ENCODE measurements at regions not wholly inside any gene's neighbourhood (a gene's known extent, or its start where the extent isn't known, plus 50 kb on each side); places are given as distances from the start of the nearest gene placed in this dataset.

DNA sequence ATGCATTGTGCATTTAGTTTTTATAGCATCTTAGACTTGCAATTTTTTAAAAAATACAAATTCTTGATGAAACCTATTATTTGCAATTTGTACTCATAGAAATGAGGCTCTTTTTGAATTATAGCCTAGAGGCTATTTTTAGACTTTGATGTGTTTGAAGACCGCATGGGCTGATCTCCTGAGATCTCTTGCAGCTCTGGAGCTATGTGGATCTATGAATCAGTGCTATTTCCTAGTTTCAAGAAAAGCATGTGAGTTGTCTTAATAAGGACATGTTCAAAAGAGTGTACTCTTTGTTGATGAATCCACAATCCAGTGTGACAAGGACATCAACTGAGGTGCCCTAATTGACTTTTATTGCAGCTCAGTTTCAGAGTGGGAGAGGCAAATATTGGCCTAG is 620.5 kb downstream of the ETS1 start:
- no peaks in the 10 kb centered on the region for H3K9me3 ChIP-seq
- no peak overlapping the region for H3K4me2 ChIP-seq
- no peak overlapping the region for H3K4me3 ChIP-seq
- TF ChIP-seq, protein P1, sequence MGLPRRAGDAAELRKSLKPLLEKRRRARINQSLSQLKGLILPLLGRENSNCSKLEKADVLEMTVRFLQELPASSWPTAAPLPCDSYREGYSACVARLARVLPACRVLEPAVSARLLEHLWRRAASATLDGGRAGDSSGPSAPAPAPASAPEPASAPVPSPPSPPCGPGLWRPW (IDR thresholded peaks at IDR 0.05), result no peak
- TF ChIP-seq JUN (IDR thresholded peaks at IDR 0.05) (no peak), RNF2 (IDR thresholded peaks at IDR 0.05; ENCODE audit: borderline replicate concordance, low read depth) (no peak), KDM1A (IDR thresholded peaks at IDR 0.05; ENCODE audit: low read depth) (no peak), PHF8 (IDR thresholded peaks at IDR 0.05; ENCODE audit: borderline replicate concordance, low read depth) (no peak), HDAC2 (IDR thresholded peaks at IDR 0.05) (no peak), MYC (IDR thresholded peaks at IDR 0.05; ENCODE audit: borderline replicate concordance, low read length) (no peak)
- TF ChIP-seq, protein P2, sequence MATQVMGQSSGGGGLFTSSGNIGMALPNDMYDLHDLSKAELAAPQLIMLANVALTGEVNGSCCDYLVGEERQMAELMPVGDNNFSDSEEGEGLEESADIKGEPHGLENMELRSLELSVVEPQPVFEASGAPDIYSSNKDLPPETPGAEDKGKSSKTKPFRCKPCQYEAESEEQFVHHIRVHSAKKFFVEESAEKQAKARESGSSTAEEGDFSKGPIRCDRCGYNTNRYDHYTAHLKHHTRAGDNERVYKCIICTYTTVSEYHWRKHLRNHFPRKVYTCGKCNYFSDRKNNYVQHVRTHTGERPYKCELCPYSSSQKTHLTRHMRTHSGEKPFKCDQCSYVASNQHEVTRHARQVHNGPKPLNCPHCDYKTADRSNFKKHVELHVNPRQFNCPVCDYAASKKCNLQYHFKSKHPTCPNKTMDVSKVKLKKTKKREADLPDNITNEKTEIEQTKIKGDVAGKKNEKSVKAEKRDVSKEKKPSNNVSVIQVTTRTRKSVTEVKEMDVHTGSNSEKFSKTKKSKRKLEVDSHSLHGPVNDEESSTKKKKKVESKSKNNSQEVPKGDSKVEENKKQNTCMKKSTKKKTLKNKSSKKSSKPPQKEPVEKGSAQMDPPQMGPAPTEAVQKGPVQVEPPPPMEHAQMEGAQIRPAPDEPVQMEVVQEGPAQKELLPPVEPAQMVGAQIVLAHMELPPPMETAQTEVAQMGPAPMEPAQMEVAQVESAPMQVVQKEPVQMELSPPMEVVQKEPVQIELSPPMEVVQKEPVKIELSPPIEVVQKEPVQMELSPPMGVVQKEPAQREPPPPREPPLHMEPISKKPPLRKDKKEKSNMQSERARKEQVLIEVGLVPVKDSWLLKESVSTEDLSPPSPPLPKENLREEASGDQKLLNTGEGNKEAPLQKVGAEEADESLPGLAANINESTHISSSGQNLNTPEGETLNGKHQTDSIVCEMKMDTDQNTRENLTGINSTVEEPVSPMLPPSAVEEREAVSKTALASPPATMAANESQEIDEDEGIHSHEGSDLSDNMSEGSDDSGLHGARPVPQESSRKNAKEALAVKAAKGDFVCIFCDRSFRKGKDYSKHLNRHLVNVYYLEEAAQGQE (IDR thresholded peaks at IDR 0.05), result no peak
- TF ChIP-seq, protein P3, sequence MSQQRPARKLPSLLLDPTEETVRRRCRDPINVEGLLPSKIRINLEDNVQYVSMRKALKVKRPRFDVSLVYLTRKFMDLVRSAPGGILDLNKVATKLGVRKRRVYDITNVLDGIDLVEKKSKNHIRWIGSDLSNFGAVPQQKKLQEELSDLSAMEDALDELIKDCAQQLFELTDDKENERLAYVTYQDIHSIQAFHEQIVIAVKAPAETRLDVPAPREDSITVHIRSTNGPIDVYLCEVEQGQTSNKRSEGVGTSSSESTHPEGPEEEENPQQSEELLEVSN (IDR thresholded peaks at IDR 0.05; ENCODE audit: borderline replicate concordance, low read depth), result no peak
- TF ChIP-seq, protein P4, sequence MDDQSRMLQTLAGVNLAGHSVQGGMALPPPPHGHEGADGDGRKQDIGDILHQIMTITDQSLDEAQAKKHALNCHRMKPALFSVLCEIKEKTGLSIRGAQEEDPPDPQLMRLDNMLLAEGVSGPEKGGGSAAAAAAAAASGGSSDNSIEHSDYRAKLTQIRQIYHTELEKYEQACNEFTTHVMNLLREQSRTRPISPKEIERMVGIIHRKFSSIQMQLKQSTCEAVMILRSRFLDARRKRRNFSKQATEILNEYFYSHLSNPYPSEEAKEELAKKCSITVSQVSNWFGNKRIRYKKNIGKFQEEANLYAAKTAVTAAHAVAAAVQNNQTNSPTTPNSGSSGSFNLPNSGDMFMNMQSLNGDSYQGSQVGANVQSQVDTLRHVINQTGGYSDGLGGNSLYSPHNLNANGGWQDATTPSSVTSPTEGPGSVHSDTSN (IDR thresholded peaks at IDR 0.05), result no peak
- TF ChIP-seq, protein P5, sequence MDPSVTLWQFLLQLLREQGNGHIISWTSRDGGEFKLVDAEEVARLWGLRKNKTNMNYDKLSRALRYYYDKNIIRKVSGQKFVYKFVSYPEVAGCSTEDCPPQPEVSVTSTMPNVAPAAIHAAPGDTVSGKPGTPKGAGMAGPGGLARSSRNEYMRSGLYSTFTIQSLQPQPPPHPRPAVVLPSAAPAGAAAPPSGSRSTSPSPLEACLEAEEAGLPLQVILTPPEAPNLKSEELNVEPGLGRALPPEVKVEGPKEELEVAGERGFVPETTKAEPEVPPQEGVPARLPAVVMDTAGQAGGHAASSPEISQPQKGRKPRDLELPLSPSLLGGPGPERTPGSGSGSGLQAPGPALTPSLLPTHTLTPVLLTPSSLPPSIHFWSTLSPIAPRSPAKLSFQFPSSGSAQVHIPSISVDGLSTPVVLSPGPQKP (IDR thresholded peaks at IDR 0.05; ENCODE audit: low read depth, low read length), result no peak
- ChIA-PET CTCF (no interaction called here), POLR2A (no interaction called here)
- DNase-seq (ENCODE audit: low read depth in 1 of 2, low spot score in 1 of 2) (no peak), FAIRE-seq (no peak), ATAC-seq (no peak)
- 0% methylated on average over 1 of the region's 1 CpG for WGBS (ENCODE audit: missing lambda C conversion rate)
- no peak overlapping the region for H3K27ac ChIP-seq
- H3K4me1 ChIP-seq, result no peaks in the 10 kb centered on the region

DNA sequence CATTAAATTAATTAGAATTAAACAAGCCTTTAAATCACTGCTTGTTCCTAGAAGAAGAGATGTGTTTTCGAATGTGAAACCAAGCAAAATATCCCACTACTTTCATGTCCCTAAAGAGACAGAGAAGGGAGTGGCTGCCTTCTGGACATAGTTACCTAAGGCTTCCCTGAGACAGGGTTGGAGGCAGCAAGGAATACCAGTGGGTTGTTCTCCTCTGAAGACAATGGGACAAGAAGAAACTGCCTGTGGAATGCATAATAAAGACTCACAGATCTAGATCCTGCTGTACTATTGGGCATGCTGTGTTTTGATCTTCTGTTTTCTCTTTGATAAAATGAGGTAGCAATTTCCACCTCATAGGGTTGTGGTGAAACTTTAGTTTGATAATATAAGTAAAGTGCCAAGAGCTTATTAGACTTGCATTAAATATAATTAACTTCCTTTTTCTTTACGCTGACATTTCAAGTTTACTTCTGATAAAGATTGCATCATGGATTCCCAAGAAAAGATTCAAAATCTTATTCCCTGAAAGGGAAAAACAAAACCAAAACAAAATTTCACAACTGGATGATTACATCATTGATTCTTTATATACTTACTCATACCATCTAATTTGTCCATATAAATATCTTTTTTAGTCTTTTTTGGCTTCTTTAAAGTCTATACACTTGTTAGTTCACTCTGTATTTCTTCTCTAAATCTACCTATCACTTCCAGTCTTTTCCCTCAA is 621.3 kb downstream of the ETS1 start:
- no peak overlapping the region for H3K4me3 ChIP-seq
- ATAC-seq (no peak), FAIRE-seq (no peak), DNase-seq (ENCODE audit: low read depth in 1 of 2, low spot score in 1 of 2) (no peak)
- no peak for TF ChIP-seq CHD2 (IDR thresholded peaks at IDR 0.05; ENCODE audit: low read length, partially characterized antibody)
- no peak for TF ChIP-seq CEBPB (IDR thresholded peaks at IDR 0.05)
- TF ChIP-seq RARB (CRISPR knock-in tag; IDR thresholded peaks at IDR 0.05), result no peak
- TF ChIP-seq EHF (CRISPR knock-in tag; IDR thresholded peaks at IDR 0.05), result no peak
- no peak for TF ChIP-seq NPAS2 (CRISPR knock-in tag; IDR thresholded peaks at IDR 0.05; ENCODE audit: borderline replicate concordance)
- TF ChIP-seq FOSL2 (IDR thresholded peaks at IDR 0.05), result no peak
- TF ChIP-seq FOSL2 (CRISPR knock-in tag; IDR thresholded peaks at IDR 0.05), result no peak
- no peak for TF ChIP-seq HDAC2 (IDR thresholded peaks at IDR 0.05)
- no peaks in the 10 kb centered on the region for H3K9me3 ChIP-seq
- WGBS (ENCODE audit: missing lambda C conversion rate), result 26% methylated on average over 2 of the region's 2 CpGs
- H3K4me1 ChIP-seq, result no peaks in the 10 kb centered on the region
- H3K27ac ChIP-seq, result no peak overlapping the region
- ChIA-PET POLR2A (no interaction called here), CTCF (no interaction called here)
- H3K4me2 ChIP-seq, result no peak overlapping the region
